IMR-90 (cell line): ENCODE measurements at regions not wholly inside any gene's neighbourhood (a gene's known extent, or its start where the extent isn't known, plus 50 kb on each side); places are given as distances from the start of the nearest gene placed in this dataset.

Source experiments
- ATAC-seq: fragments of 200-7000 bp; cut with Tn5 transposase; 2 replicates; pipeline ENCODE4 v1.9.1; 2020; ENCODE audit warnings: low read depth, mild to moderate bottlenecking, moderate library complexity
- BruUV-seq: library from RNA; stranded (reverse); fragments of 400-500 nt; replicated peaks from 2 replicates; lab custom pipeline; 2021; lab: Mats Ljungman, UMichigan
- CTCF ChIA-PET: fragments of 300-600 bp; formaldehyde crosslinking; extraction: SDS; loops from one replicate; lab custom pipeline; 2021; ENCODE audit warnings: antibody characterized with exemption; lab: Yijun Ruan, JAX
- POLR2A ChIA-PET: fragments of 300-600 bp; sonication (Branson Sonifier 250); formaldehyde crosslinking; loops from one replicate; lab custom pipeline; 2022; ENCODE audit warnings: antibody characterized with exemption; ENCODE audit not compliant: unreplicated experiment; lab: Charles Lee
- DNase-seq: peaks from one replicate; pipeline ENCODE4 v3.0.0; 2013
- H2AFZ ChIP-seq: replicated peaks from 2 replicates; pipeline ENCODE3; 2013; ENCODE audit warnings: low read length, mild to moderate bottlenecking; ENCODE audit not compliant: poor library complexity
- H2AK5ac ChIP-seq: 2 replicates; pipeline ENCODE4 v1.6.1; 2013; ENCODE audit warnings: low read depth, low read length, inconsistent platforms
- H2AK9ac ChIP-seq: replicated peaks from 2 replicates; pipeline ENCODE3; 2013; ENCODE audit warnings: mild to moderate bottlenecking, low read depth, low read length, moderate library complexity; ENCODE audit not compliant: poor library complexity
- H2BK120ac ChIP-seq: 2 replicates; pipeline ENCODE4 v1.6.1; 2013; ENCODE audit warnings: low read depth, low read length, inconsistent platforms
- H2BK15ac ChIP-seq: 3 replicates; pipeline ENCODE4 v1.6.1; 2013; ENCODE audit warnings: low read depth, low read length, inconsistent platforms
- H2BK20ac ChIP-seq: 2 replicates; pipeline ENCODE4 v1.6.1; 2013; ENCODE audit warnings: low read depth, mild to moderate bottlenecking, inconsistent platforms, low read length, moderate library complexity
- H2BK5ac ChIP-seq: 2 replicates; pipeline ENCODE4 v1.6.1; 2013; ENCODE audit warnings: mild to moderate bottlenecking, low read depth, low read length, inconsistent platforms; ENCODE audit not compliant: poor library complexity, severe bottlenecking
- H3K14ac ChIP-seq: replicated peaks from 2 replicates; pipeline ENCODE4 v1.6.1; 2013; ENCODE audit warnings: low read depth, low read length, inconsistent platforms
- H3K18ac ChIP-seq: 2 replicates; pipeline ENCODE4 v1.6.1; 2013; ENCODE audit warnings: low read depth, low read length, control low read depth
- H3K23ac ChIP-seq: 2 replicates; pipeline ENCODE4 v1.6.1; 2013; ENCODE audit warnings: low read depth, low read length, inconsistent platforms
- H3K27ac ChIP-seq: 2 replicates; pipeline ENCODE4 v1.5.1; 2013; ENCODE audit warnings: mild to moderate bottlenecking, control low read depth, low read length; ENCODE audit not compliant: insufficient read depth
- H3K27me3 ChIP-seq: 2 replicates; pipeline ENCODE4 v1.6.1; 2013; ENCODE audit warnings: low read length; ENCODE audit not compliant: control insufficient read depth, insufficient read depth
- H3K36me3 ChIP-seq: 2 replicates; pipeline ENCODE4 v1.6.1; 2013; ENCODE audit warnings: low read length, mixed read lengths; ENCODE audit not compliant: control insufficient read depth, insufficient read depth
- H3K4ac ChIP-seq: 2 replicates; pipeline ENCODE4 v1.6.1; 2013; ENCODE audit warnings: low read depth, low read length, inconsistent platforms
- H3K4me1 ChIP-seq: 2 replicates; pipeline ENCODE4 v1.6.1; 2013; ENCODE audit warnings: low read length, mixed read lengths; ENCODE audit not compliant: control insufficient read depth, insufficient read depth
- H3K4me2 ChIP-seq: 2 replicates; pipeline ENCODE4 v1.6.1; 2013; ENCODE audit warnings: low read depth, mild to moderate bottlenecking, control low read depth, low read length, moderate library complexity
- H3K4me3 ChIP-seq: 2 replicates; pipeline ENCODE4 v1.5.1; 2013; ENCODE audit warnings: low read depth, mild to moderate bottlenecking, control low read depth, low read length, moderate library complexity; ENCODE audit not compliant: insufficient read depth
- H3K56ac ChIP-seq: 2 replicates; pipeline ENCODE4 v1.6.1; 2013; ENCODE audit warnings: low read length, inconsistent platforms; ENCODE audit not compliant: insufficient read depth; ENCODE audit errors: extremely low read depth
- H3K79me1 ChIP-seq, 2 experiments: 2 replicates each; pipeline ENCODE4 v1.6.1; 2013; ENCODE audit warnings: low read length in 2 of 2, inconsistent platforms in 1 of 2, low read depth in 1 of 2
- H3K9ac ChIP-seq: 2 replicates; pipeline ENCODE4 v1.6.1; 2013; ENCODE audit warnings: low read depth, low read length, control low read depth
- H3K9me1 ChIP-seq: 2 replicates; pipeline ENCODE4 v1.6.1; 2013; ENCODE audit warnings: low read length, inconsistent platforms; ENCODE audit not compliant: insufficient read depth
- H3K9me3 ChIP-seq: 2 replicates; pipeline ENCODE4 v1.6.1; 2013; ENCODE audit warnings: low read length; ENCODE audit not compliant: control insufficient read depth, insufficient read depth
- H4K20me1 ChIP-seq: 2 replicates; pipeline ENCODE4 v1.6.1; 2013; ENCODE audit warnings: low read length, inconsistent platforms; ENCODE audit not compliant: insufficient read depth
- H4K5ac ChIP-seq: 2 replicates; pipeline ENCODE4 v1.6.1; 2013; ENCODE audit warnings: mild to moderate bottlenecking, low read depth, low read length, control low read depth
- H4K8ac ChIP-seq, 2 experiments: 2 replicates each; pipeline ENCODE4 v1.6.1; 2013; ENCODE audit warnings: low read depth in 2 of 2, low read length in 2 of 2, control low read depth in 1 of 2, inconsistent platforms in 1 of 2
- H4K91ac ChIP-seq: 2 replicates; pipeline ENCODE4 v1.6.1; 2013; ENCODE audit warnings: low read depth, low read length, inconsistent platforms; ENCODE audit not compliant: insufficient read depth
- CTCF ChIP-seq: conservative IDR thresholded peaks from 2 replicates; pipeline ENCODE4 v1.5.1; 2012; ENCODE audit warnings: mild to moderate bottlenecking, low read depth, low read length, improper control_type of control experiment
- RFX5 ChIP-seq: IDR thresholded peaks from 2 replicates; pipeline ENCODE4 v1.8.0; 2012; ENCODE audit warnings: low read depth, mild to moderate bottlenecking, low read length, moderate library complexity
- SMC3 ChIP-seq: fragments of 150-350 bp; IDR thresholded peaks from 2 replicates; pipeline ENCODE4 v1.6.1; 2016; ENCODE audit warnings: low read depth, mild to moderate bottlenecking, antibody characterized with exemption, low read length, moderate library complexity
- WGBS, 2 experiments: methylation state at CpG; one replicate each; pipeline versions ENCODE4 v1.1.5 to v1.1.7; 2013; ENCODE audit warnings: missing lambda C conversion rate in 2 of 2; ENCODE audit not compliant: insufficient read length in 1 of 2; ENCODE audit errors: extremely low coverage in 2 of 2; 5-methylcytosine and 5-hydroxymethylcytosine counted together
- dilution Hi-C: fragments of 300-500 bp; cut with HindIII; formaldehyde crosslinking; loops from one replicate; pipeline ENCODE4 v1.14.3; 2018; ENCODE audit warnings: low sequenced_read_pairs; ENCODE audit not compliant: unreplicated experiment
- in situ Hi-C: fragments of 300-500 bp; cut with MboI; formaldehyde crosslinking; loops from 3 replicates; pipeline ENCODE4 v1.14.3; 2019; ENCODE audit warnings: low sequenced_read_pairs, inconsistent platforms, mixed read lengths
- intact Hi-C: fragments of 100-400 bp; cut with micrococcal nuclease; formaldehyde crosslinking; loops from 2 replicates; pipeline ENCODE4 v1.10.0; 2022

GRCh38 chr10:120335553-120335952 lies 121.5 kb upstream of the PLPP4 start:
- Histone ChIP-seq H2BK15ac (no peak overlapping the region), H3K36me3 (no peaks in the 10 kb centered on the region), H3K9me3 (0 out of 2 replicates have a peak, but pooled peaks cover 4% of the 10 kb centered on the region), H3K4me3 (no peak overlapping the region), H3K4ac (no peak overlapping the region), H2BK5ac (no peak overlapping the region), H4K20me1 (no peaks in the 10 kb centered on the region), H4K5ac (no peak overlapping the region), H3K14ac (no peak overlapping the region), H3K56ac (no peak overlapping the region), H3K23ac (no peak overlapping the region), H3K9ac (no peak overlapping the region), H3K4me2 (no peak overlapping the region), H3K9me1 (no peaks in the 10 kb centered on the region), H3K27ac (no peak overlapping the region), H2AK5ac (no peak overlapping the region), H2AK9ac (no peak overlapping the region), H3K79me1 (no peaks in the 10 kb centered on the region), H3K27me3 (no peaks in the 10 kb centered on the region), H2BK120ac (no peak overlapping the region), H4K91ac (no peak overlapping the region), H2BK20ac (no peak overlapping the region), H4K8ac (no peak overlapping the region), H3K4me1 (no peaks in the 10 kb centered on the region), H3K18ac (no peak overlapping the region), H2AFZ (no peak overlapping the region)
- no CpG with 5 or more reads among the region's 3 CpGs for WGBS, 2 experiments
- DNase-seq (no peak), ATAC-seq (no peak)
- no TSS peak for BruUV-seq
- ChIA-PET CTCF (no interaction called here), POLR2A (no interaction called here)
- TF ChIP-seq RFX5 (no peak), CTCF (no peak), SMC3 (no peak)
- intact Hi-C loops (loop anchor here (5.0 to 10.0 kb wide), 2 partner anchors 401 to 648 kb away; no protein-coding TSS in a partner anchor), dilution Hi-C loops (no loop called here), in situ Hi-C loops (no loop called here)
